GM23338 (cell line): ENCODE measurements at regions not wholly inside any gene's neighbourhood (a gene's known extent, or its start where the extent isn't known, plus 50 kb on each side); places are given as distances from the start of the nearest gene placed in this dataset.

Source experiments
- ATAC-seq: fragments of 200-7000 bp; cut with Tn5 transposase; 3 replicates; pipeline ENCODE4 v1.9.1; 2020
- DNase-seq: peaks from one replicate; pipeline ENCODE4 v3.0.0-alpha.2; 2015; ENCODE audit warnings: low spot score
- H2AFZ ChIP-seq: fragments of 200-600 bp; sonication (generic); 2 replicates; pipeline ENCODE4 v1.8.0; 2016; ENCODE audit warnings: antibody characterized with exemption, mild to moderate bottlenecking, moderate library complexity
- H3F3A ChIP-seq: fragments of 200-600 bp; sonication (generic); replicated peaks from 2 replicates; pipeline ENCODE4 v1.8.0; 2017; ENCODE audit warnings: antibody characterized with exemption, mixed run types, low read depth
- H3K27ac ChIP-seq: fragments of 200-600 bp; sonication (generic); 2 replicates; pipeline ENCODE4 v1.6.1; 2016; ENCODE audit warnings: low read depth
- H3K27me3 ChIP-seq: fragments of 200-600 bp; sonication (generic); 2 replicates; pipeline ENCODE4 v1.8.0; 2016; ENCODE audit warnings: mild to moderate bottlenecking, mixed run types, moderate library complexity; ENCODE audit not compliant: insufficient read depth
- H3K36me3 ChIP-seq: fragments of 200-600 bp; sonication (generic); 2 replicates; pipeline ENCODE4 v1.8.0; 2016; ENCODE audit warnings: mild to moderate bottlenecking; ENCODE audit not compliant: insufficient read depth
- H3K4me1 ChIP-seq: fragments of 200-600 bp; sonication (generic); 2 replicates; pipeline ENCODE4 v1.8.0; 2016; ENCODE audit warnings: mild to moderate bottlenecking, moderate library complexity; ENCODE audit not compliant: insufficient read depth
- H3K4me2 ChIP-seq: fragments of 200-600 bp; sonication (generic); 2 replicates; pipeline ENCODE4 v1.7.1; 2017; ENCODE audit warnings: mixed run types
- H3K4me3 ChIP-seq: fragments of 200-600 bp; sonication (generic); 2 replicates; pipeline ENCODE4 v1.6.1; 2016; ENCODE audit warnings: mixed run types
- H3K79me2 ChIP-seq: fragments of 200-600 bp; sonication (generic); replicated peaks from 2 replicates; pipeline ENCODE4 v1.8.0; 2017; ENCODE audit warnings: mild to moderate bottlenecking; ENCODE audit not compliant: insufficient read depth
- H3K9me2 ChIP-seq: fragments of 200-600 bp; sonication (generic); 2 replicates; pipeline ENCODE4 v1.8.0; 2017; ENCODE audit not compliant: insufficient read depth
- H4K20me1 ChIP-seq: fragments of 200-600 bp; sonication (generic); replicated peaks from 2 replicates; pipeline ENCODE4 v1.8.0; 2017; ENCODE audit warnings: mild to moderate bottlenecking; ENCODE audit not compliant: insufficient read depth
- H3K27ac Mint-ChIP-seq: 2 replicates; pipeline ENCODE4 v1.8.0; 2020; ENCODE audit warnings: inconsistent platforms, mild to moderate bottlenecking, moderate library complexity, mixed read lengths
- H3K27me3 Mint-ChIP-seq: 3 replicates; pipeline ENCODE4 v1.8.0; 2022; ENCODE audit warnings: low read depth, mild to moderate bottlenecking, moderate library complexity, mixed read lengths, inconsistent platforms; ENCODE audit not compliant: insufficient read depth, poor library complexity
- H3K36me3 Mint-ChIP-seq: 3 replicates; pipeline ENCODE4 v1.8.0; 2021; ENCODE audit warnings: low read depth, mild to moderate bottlenecking, inconsistent platforms, moderate library complexity, mixed read lengths
- H3K4me1 Mint-ChIP-seq: 3 replicates; pipeline ENCODE4 v1.8.0; 2020; ENCODE audit warnings: mild to moderate bottlenecking, inconsistent platforms, mixed read lengths
- H3K4me3 Mint-ChIP-seq: 3 replicates; pipeline ENCODE4 v1.8.0; 2021; ENCODE audit warnings: moderate library complexity, mild to moderate bottlenecking, inconsistent platforms, mixed read lengths
- H3K9me3 Mint-ChIP-seq: 3 replicates; pipeline ENCODE4 v1.8.0; 2020; ENCODE audit warnings: moderate library complexity, mild to moderate bottlenecking, inconsistent platforms, mixed read lengths
- CREB1 ChIP-seq: fragments of 250-450 bp; sonication (Bioruptor Pico); IDR thresholded peaks from 2 replicates; pipeline ENCODE4 v1.5.0; 2020; ENCODE audit warnings: low read depth, mild to moderate bottlenecking, moderate library complexity
- CTCF ChIP-seq, 2 experiments: fragments of 200-600 bp in 1 of 2; sonication (generic) in 1 of 2; conservative IDR thresholded peaks; 2 replicates each; pipeline versions ENCODE4 v1.5.1 to v1.6.1; 2016 to 2017; ENCODE audit warnings: antibody characterized with exemption in 2 of 2, low read depth in 2 of 2, mild to moderate bottlenecking in 2 of 2, moderate library complexity in 1 of 2
- ETS1 ChIP-seq: IDR thresholded peaks from 2 replicates; pipeline ENCODE4 v1.6.1; 2016; ENCODE audit warnings: antibody characterized with exemption
- EZH2 ChIP-seq: fragments of 200-600 bp; sonication (generic); IDR thresholded peaks from one replicate; pipeline ENCODE4 v1.8.0; 2017; ENCODE audit warnings: antibody characterized with exemption, mild to moderate bottlenecking, low read depth; ENCODE audit not compliant: unreplicated experiment
- EZH2phosphoT487 ChIP-seq: fragments of 200-600 bp; sonication (generic); IDR thresholded peaks from one replicate; pipeline ENCODE4 v1.8.1; 2018; ENCODE audit warnings: antibody characterized with exemption; ENCODE audit not compliant: unreplicated experiment
- JUNB ChIP-seq: IDR thresholded peaks from one replicate; pipeline ENCODE4 v1.6.1; 2016; ENCODE audit warnings: antibody characterized with exemption; ENCODE audit not compliant: unreplicated experiment
- NANOG ChIP-seq: IDR thresholded peaks from 2 replicates; pipeline ENCODE4 v1.6.1; 2016; ENCODE audit warnings: antibody characterized with exemption, borderline replicate concordance
- POLR2AphosphoS5 ChIP-seq: IDR thresholded peaks from 2 replicates; pipeline ENCODE4 v1.6.1; 2016; ENCODE audit warnings: antibody characterized with exemption, low read depth
- REST ChIP-seq: IDR thresholded peaks from one replicate; pipeline ENCODE4 v1.6.1; 2018; ENCODE audit warnings: antibody characterized with exemption; ENCODE audit not compliant: unreplicated experiment
- STAT1 ChIP-seq: IDR thresholded peaks from one replicate; pipeline ENCODE4 v1.6.1; 2016; ENCODE audit warnings: antibody characterized with exemption; ENCODE audit not compliant: unreplicated experiment
- ZNF114 ChIP-seq: fragments of 250-450 bp; sonication (Bioruptor Pico); IDR thresholded peaks from 2 replicates; pipeline ENCODE4 v1.5.0; 2020; ENCODE audit warnings: mild to moderate bottlenecking, moderate library complexity
- ZNF331 ChIP-seq: fragments of 250-450 bp; sonication (Bioruptor Pico); IDR thresholded peaks from 2 replicates; pipeline ENCODE4 v1.5.0; 2020; ENCODE audit warnings: low read depth, mild to moderate bottlenecking, moderate library complexity
- ZNF462 ChIP-seq: fragments of 250-450 bp; sonication (Bioruptor Pico); IDR thresholded peaks from 2 replicates; pipeline ENCODE4 v1.5.0; 2020; ENCODE audit warnings: mild to moderate bottlenecking, moderate library complexity

- DNase-seq (no peak), ATAC-seq (no peak)
- Histone ChIP-seq H3K4me2 (no peak overlapping the region), H3K4me1 (no peaks in the 10 kb centered on the region), H3K36me3 (no peaks in the 10 kb centered on the region), H3K79me2 (no peaks in the 10 kb centered on the region), H3K27me3 (no peaks in the 10 kb centered on the region), H2AFZ (no peak overlapping the region), H3K4me3 (no peak overlapping the region), H4K20me1 (no peaks in the 10 kb centered on the region), H3F3A (no peaks in the 10 kb centered on the region), H3K9me2 (0 out of 2 replicates have a peak, but pooled peaks cover 9% of the 10 kb centered on the region), H3K27ac (no peak overlapping the region)
- H3K27ac Mint-ChIP-seq = no peak overlapping the region
- no peaks in the 10 kb centered on the region for H3K27me3 Mint-ChIP-seq
- H3K4me1 Mint-ChIP-seq = peaks cover 13% of the 10 kb centered on the region
- TF ChIP-seq ZNF331 (CRISPR knock-in tag) = no peak
- TF ChIP-seq ZNF114 (CRISPR knock-in tag) = no peak
- no peak for TF ChIP-seq STAT1
- no peak for TF ChIP-seq CTCF (conservative IDR thresholded peaks at IDR 0.05; ENCODE audit: low read depth in 2 of 2)
- no peak for TF ChIP-seq CREB1
- no peak for TF ChIP-seq EZH2phosphoT487
- TF ChIP-seq REST = no peak
- no peak for TF ChIP-seq EZH2
- no peak for TF ChIP-seq NANOG
- no peak for TF ChIP-seq JUNB
- TF ChIP-seq ETS1 = no peak
- no peak for TF ChIP-seq POLR2AphosphoS5
- no peak for TF ChIP-seq ZNF462
- peaks cover 20% of the 10 kb centered on the region for H3K9me3 Mint-ChIP-seq
- H3K36me3 Mint-ChIP-seq = peaks cover 5% of the 10 kb centered on the region; the same call in 2 of the 3 replicates
- H3K4me3 Mint-ChIP-seq = no peak overlapping the region
These were observed 631.8 kb downstream of the PTPRU start for GRCh38 chr1:29868096-29868495.
